Epithelial cell of prostate (primary cell): ENCODE measurements at regions not wholly inside any gene's neighbourhood (a gene's known extent, or its start where the extent isn't known, plus 50 kb on each side); places are given as distances from the start of the nearest gene placed in this dataset.
"Not testable (repeated sequence)": the region's sequence is repeated elsewhere in the genome, so short reads cannot be mapped to it uniquely, and the experiment has no call there.

Experiments used
- DNase-seq: peaks from one replicate; pipeline ENCODE4 v3.0.0-alpha.2; 2011; ENCODE audit warnings: low read depth, low spot score
- H3K27ac ChIP-seq: fragments of 450-650 bp; 2 replicates; pipeline ENCODE4 v1.5.1; 2017; ENCODE audit warnings: mild to moderate bottlenecking

- no peak for DNase-seq
- peak overlapping the region; percentile 84 for H3K27ac ChIP-seq
Measured at GRCh38 chrX:45506149-45506730, 305.6 kb upstream of the DIPK2B start.

- peak; percentile 76 for DNase-seq
- peak overlapping the region; percentile 84 for H3K27ac ChIP-seq
Measured at GRCh38 chrX:45505214-45505613, 304.5 kb upstream of the DIPK2B start.

GRCh38 chrX:45503787-45504362, 303.2 kb upstream of the DIPK2B start:
- H3K27ac ChIP-seq, DNase-seq: not testable (repeated sequence)

DNA sequence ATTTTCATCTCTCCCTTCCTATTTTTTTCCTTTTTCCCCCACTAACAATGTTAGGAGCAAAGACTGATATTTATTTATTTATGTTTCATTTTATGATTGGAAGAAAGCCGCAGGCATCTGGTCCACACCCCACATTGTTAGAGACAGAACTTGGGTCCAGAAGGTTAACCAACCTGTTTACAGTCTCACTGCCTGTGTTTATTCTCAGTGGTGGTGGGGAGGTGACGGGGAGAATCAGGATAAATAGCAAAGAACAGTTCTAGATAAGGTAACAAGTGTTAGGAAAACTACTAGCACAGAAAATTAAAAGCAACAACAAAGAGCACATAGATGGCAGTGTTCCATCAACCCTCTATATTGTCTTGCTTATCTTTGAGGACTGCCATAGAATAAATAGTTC, 301.7 kb upstream of the DIPK2B start:
- no peak for DNase-seq
- H3K27ac ChIP-seq, result no peak overlapping the region

- DNase-seq, result no peak
- H3K27ac ChIP-seq, result peak overlapping the region; percentile 40
Measured at GRCh38 chrX:45497290-45497689, 296.6 kb upstream of the DIPK2B start.

DNA sequence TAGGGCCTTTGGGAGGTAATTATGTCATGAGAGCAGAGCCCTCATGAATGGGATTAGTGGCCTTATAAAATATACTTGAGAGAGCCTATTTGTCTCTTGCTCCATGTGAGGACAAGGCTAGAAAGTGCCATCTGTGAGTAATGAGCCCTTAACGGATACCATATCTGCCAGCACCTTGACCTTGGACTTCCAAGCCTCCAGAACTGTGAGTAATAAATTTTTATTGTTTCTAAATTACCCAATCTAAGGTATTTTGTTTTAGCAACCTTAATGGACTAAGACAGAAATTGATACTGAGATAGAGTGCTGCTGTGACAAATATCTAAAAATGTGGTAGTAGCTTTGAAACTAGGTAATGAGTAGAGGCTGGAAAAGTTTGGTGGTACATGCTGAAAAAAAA, 285.0 kb upstream of the DIPK2B start:
- H3K27ac ChIP-seq, result no peak overlapping the region
- no peak for DNase-seq

DNA sequence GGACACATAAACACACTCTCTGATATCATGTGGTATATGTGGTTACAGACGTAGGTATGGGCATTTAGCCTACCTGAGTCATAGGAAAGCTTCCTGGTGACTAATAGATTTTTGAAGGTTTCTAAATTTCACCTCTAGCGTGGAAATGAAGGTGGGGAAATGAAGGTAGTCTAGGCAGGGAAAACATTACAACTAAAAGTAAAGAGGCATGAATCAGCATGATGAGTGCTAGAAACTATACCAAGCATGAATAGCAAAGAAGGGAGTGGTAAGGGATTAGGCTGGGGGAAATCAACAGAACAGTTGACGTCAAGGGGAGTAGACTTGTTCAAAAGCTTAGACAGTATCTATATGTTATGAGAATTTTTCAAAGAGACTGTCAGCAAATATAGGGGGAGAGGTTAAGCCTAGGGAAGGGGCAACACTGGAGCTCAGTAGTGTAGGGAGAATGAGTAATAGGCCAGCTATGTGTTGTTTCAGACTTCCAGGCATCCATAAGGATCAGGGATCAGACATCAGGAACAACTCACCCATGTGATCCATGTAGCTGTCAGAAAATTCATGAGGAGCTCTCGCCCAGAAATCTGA, 279.3 kb upstream of the DIPK2B start:
- peak overlapping the region; percentile 94 for H3K27ac ChIP-seq
- peak; percentile 91 for DNase-seq

GRCh38 chrX:45479196-45479834, 278.6 kb upstream of the DIPK2B start:
- H3K27ac ChIP-seq, result peak overlapping the region; percentile 94
- DNase-seq, result peak; percentile 70

DNA sequence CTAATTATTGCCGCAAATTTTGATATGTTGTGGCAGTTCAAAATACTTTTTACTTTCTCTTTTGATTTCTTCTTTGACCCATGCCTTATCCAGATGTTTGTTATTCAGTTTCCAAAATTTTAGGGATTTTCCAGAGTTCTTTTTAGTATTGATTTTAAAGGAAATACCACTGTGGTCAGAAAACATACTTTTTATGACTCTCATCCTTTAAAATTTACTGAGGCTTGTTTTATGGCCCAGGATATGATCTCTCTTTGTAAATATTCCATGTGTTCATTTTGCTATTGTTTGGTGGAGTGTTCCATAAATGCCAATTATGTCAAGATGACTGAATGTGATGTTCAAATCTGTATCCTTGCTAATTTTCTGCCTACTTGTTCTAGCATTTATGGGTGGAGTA, 272.3 kb upstream of the DIPK2B start:
- peak overlapping the region; percentile 41 for H3K27ac ChIP-seq
- no peak for DNase-seq

- DNase-seq, result not testable (repeated sequence)
Measured at GRCh38 chrX:45467537-45467936, 266.9 kb upstream of the DIPK2B start.

GRCh38 chrX:45455732-45456131, 255.1 kb upstream of the DIPK2B start:
- DNase-seq, H3K27ac ChIP-seq: not testable (repeated sequence)

More at GRCh38 chrX:45467537-45467936, 266.9 kb upstream of the DIPK2B start:
- H3K27ac ChIP-seq, result not testable (repeated sequence)

DNA sequence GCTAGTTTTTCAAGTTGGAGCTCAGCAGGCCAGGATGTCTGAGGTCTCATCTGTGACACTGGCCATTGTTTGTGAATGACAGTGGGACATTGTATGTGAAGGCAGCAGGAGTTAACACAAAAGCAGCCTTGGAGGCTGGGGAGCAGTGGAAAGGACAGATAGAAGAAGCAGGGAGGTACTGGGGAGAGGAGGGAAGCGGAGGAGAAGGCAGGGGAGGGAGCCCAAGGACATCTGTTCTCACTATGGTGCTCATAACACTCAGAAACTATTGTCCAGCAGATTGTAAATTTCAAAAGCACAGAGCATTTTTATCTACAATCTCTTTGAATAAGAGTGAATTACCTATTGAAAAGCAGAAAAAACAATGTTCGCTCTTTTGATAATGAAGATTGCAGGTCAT, 253.6 kb upstream of the DIPK2B start:
- DNase-seq, result no peak
- H3K27ac ChIP-seq, result no peak overlapping the region

GRCh38 chrX:45449982-45450381, 249.3 kb upstream of the DIPK2B start:
- H3K27ac ChIP-seq, result peak overlapping the region; percentile 44
- peak; percentile 68 for DNase-seq

DNA sequence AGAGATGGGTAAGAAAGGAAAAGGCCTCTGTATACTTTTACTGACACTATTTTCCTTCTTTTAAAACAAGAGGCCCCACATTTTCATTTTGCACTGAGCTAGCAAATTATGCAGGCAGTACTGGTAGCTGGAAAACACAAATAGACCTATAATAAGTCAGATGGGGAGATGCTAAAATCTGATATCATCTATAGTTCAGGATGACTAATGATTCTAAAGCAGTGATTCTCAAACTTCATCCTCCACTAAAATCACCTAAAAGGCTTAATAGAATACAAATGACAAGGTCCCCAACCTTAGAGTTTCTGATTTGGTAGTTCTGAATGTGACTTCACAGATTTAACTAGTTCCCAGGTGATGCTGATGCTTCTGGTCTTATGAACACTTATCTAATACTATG, 247.3 kb upstream of the DIPK2B start:
- DNase-seq, result no peak
- H3K27ac ChIP-seq, result no peak overlapping the region

GRCh38 chrX:45447331-45447730, 246.7 kb upstream of the DIPK2B start:
- no peak overlapping the region for H3K27ac ChIP-seq
- DNase-seq, result no peak

GRCh38 chrX:45445745-45446412, 245.2 kb upstream of the DIPK2B start:
- H3K27ac ChIP-seq, result peak overlapping the region; percentile 38
- peak; percentile 74 for DNase-seq

DNA sequence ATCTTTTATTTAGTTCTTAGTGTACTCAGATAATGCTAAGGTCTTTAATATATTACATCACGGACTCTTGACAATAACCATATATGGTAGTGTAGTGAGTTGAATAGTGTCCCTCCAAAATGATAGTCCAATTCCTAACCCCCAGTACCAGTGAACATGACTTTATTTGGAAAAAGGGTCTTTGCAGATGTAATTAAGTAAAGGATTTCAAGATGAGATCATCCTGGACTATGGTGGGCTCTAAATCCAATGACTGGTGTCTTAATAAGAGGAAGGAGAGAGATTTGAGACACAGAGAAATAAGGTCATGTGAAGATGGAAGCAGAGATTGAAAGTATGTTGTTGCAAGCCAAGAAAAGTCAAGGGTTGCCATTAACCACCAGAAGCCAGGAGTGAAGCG, 236.5 kb upstream of the DIPK2B start:
- no peak for DNase-seq
- H3K27ac ChIP-seq, result no peak overlapping the region

- peak overlapping the region; percentile 63 for H3K27ac ChIP-seq
- no peak for DNase-seq
Measured at GRCh38 chrX:45435481-45435880, 234.8 kb upstream of the DIPK2B start.

- DNase-seq, result peak; percentile 89
- H3K27ac ChIP-seq, result peak overlapping the region; percentile 63
Measured at GRCh38 chrX:45434231-45434630, 233.6 kb upstream of the DIPK2B start.

GRCh38 chrX:45428831-45429230, 228.2 kb upstream of the DIPK2B start:
- no peak for DNase-seq
- no peak overlapping the region for H3K27ac ChIP-seq

GRCh38 chrX:45424326-45424725, 223.7 kb upstream of the DIPK2B start:
- H3K27ac ChIP-seq, result no peak overlapping the region
- no peak for DNase-seq
